Pons (tissue), 1 donor: ENCODE measurements at regions not wholly inside any gene's neighbourhood (a gene's known extent, or its start where the extent isn't known, plus 50 kb on each side); places are given as distances from the start of the nearest gene placed in this dataset.
"Not testable (repeated sequence)": the region's sequence is repeated elsewhere in the genome, so short reads cannot be mapped to it uniquely, and the experiment has no call there.

Experiments used
- DNase-seq: peaks from one replicate; pipeline ENCODE4 v3.0.0-alpha.2; 2016; ENCODE audit warnings: low spot score

DNA sequence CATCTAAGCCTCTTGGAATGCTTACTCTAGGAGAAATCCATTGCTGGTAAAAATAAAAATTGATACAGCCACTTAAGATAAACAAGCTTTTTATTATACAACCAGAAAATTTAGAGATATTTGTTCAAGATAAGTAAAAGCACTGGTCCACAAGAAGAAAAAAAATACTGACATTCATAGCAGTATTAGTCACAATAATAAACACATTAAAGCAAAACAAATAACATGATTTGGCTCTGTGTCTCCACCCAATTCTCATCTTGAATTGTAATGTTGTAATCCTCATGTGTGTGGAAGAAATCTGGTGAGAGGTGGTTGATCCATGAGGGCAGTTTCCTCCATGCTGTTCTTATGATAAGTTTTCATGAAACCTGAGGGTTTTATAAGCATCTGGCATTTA, 1093.5 kb upstream of the ADGRB3 start:
- no peak for DNase-seq

DNA sequence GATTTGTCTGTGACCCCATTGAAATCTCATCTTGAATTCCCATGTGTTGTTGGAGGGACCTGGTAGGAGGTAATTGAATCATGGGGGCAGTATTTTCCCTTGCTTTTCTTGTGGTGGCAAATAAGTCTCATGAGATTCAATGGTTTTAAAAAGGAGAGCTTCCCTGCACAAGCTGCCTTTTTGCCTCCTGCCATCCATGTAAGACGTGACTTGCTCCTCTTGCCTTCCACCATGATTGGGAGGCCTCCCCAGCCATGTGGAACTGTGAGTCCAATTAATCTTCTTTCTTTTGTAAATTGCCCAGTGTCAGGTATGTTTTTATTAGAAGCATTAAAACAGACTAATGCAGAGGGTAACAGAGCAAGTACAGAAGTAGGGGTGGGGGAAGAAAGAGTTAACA, 1097.0 kb upstream of the ADGRB3 start:
- DNase-seq: no peak

DNA sequence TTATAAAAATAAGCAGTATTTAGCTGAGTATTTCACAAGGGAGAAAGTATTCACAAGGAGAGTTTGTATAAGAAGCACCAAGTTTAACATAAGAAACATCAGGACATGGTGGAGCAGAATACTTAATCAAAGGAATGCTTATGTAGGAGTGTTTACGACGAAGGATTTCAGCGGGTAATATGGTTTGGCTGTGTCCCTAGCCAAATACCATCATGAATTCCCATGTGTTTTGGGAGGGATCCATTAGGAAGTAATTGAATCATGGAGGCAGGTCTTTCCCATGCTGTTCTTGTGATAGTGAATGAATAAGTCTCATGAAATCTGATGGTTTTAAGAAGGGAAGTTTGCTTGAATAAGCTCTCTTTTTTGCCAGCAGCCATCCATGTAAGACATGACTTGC, 1099.1 kb upstream of the ADGRB3 start:
- DNase-seq: no peak

DNA sequence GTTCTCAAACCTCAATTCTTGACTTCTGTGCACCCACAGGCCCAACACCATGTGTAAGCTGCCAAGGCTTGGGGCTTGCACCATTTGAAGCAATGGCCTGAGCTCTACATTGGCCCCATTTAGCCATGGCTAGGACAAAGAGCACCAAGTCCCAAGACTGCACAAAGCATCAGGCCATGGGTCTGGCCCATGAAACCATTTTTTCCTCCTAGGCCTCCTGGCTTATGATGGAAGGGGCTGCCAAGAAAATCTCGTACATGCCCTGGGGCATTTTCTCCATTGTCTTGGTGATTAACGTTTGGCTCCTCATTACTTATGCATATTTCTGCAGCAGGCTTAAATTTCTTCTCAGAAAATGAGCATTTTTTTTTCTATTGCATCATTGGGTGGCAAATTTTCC, 1128.7 kb upstream of the ADGRB3 start:
- no peak for DNase-seq

DNA sequence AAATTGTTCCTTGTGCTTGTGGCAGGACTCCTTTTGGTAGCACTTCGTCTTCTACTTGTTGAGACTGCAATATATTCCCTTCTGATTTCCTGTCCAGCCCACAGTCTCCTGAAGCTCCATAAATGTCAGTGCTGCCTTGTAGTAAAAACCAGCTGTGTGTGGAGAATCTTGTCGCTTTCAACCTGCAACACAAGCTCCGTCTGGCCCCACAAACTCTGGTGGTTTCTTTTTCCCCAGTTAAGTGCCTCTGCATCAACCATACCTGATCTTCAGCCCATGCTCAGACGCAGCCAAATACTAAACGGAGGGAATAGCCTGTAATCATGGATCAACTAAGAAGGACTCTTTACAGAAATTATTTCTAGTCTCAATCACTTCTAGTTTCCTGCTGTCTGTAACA, 1133.3 kb upstream of the ADGRB3 start:
- DNase-seq: no peak

DNA sequence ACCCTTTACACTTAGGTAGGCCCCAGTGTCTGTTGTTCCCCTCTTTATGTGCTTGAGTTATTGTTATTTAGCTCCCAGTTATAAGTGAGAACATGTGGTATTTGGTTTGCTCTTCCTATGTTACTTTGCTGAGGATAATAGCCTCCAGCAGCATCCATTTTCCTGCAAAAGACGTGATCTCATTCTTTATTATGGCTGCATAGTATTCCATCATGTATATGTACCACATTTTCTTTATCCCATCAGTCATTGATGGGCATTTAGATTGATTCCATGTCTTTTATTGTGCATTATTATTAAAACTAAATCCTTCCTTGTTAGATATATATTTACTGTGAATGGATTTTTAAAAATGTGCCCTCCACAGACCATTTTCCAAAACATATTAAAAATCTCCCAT, 1137.3 kb upstream of the ADGRB3 start:
- DNase-seq: no peak

DNA sequence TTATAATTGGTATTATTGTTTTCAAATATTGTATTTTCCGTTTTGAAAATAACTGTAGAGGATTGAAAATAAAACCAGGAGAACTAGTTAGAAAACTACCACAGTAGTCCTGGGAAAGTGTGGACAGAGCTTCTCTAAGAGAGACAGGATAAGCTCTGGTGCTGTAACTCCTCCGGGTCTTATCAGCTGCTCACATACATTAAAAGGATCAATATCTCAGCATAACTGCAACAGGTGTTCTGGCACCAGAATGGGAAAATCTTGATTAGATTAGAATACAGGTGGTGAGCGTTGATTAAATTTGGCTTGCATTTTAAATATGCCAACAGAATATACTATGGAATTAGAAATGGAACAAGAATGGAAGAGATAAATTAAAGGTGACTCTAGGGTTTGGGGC, 1138.9 kb upstream of the ADGRB3 start:
- DNase-seq: no peak

DNA sequence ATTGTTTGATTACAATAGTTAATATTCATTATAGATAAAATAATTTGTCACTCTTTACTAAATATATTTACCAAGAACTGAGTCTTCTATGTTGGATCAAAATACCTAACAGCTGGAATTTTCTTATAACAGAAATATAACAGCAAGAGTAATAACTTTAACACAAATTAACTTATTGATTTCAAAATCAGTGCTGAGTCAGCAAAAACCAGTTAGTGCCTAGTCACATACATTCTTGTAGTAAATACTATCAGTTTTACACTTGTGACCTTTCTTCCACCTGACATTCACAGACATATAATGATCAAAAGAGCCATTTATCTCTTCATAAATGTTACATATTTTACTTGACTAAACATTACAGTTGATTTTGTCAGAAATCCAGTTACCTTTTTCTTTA, 1141.4 kb upstream of the ADGRB3 start:
- no peak for DNase-seq

DNA sequence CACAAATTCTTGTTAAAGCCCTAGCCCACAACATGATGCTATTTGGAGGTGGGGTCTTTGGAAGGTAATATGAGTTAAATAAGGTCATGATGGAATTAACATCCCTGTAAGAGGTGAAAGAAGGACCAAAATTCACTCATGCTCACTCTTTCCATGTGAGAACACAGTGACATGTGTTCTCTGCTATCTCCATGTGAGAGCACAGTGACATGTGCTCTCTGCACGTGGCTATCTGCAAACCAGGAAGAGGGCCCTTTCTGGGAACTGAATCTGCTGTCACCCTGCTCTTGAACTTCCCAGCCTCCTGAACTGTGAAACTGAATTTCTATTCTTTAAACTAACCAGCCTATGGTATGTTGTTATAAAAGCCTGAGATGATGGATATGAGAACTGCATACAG, 1159.4 kb upstream of the ADGRB3 start:
- DNase-seq: no peak

DNA sequence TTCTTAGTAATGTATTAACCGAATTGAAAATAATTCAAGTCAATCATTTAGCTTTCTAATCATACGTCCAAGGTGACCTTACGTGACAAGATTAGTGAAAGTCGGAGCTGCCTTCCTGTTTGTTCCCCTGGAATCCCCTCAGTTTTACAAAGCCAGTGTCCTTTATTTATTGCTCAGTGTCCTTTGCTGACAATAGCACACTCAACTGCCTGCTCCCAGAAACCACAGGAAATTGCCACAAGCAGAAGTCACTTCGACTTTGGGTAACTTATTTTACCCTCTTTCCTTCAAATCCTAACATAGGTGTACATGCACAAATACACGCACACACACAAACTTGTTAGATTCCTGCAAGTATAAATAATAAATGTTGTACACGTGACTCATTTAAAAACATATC, 1167.7 kb upstream of the ADGRB3 start:
- no peak for DNase-seq

DNA sequence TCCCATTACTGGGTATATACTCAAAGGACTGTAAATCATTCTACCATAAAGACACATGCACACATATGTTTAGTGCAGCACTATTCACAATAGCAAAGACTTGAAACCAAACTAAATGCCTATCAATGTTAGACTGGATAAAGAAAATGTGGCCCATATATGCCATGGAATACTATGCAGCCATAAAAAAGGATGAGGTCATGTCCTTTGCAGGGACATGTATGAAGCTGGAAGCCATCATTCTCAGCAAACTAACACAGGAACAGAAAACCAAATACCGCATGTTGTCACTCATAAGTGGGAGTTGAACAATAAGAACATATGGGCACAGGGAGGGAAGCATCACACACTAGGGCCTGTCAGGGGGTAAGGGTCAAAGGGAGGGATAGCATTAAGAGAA, 1172.4 kb upstream of the ADGRB3 start:
- DNase-seq: not testable (repeated sequence)

DNA sequence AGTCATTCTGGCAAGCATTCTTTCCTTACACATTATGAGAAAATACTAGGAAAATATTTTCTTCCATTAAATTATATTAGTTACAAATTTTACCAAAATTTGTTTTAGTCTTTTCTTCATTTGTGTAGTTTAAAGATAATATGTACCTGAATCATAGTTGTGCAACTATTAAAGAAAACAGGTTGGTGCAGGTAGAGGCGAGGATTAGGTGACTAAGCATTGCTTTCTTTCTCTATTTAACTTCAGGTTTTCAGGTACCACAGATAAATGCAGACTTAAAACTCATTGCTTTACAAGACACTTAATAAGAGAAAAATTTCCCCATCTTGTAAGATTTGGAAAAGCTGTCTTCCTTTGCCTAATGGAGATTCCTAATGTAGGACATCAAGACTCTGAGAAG, 1175.5 kb upstream of the ADGRB3 start:
- DNase-seq: no peak

DNA sequence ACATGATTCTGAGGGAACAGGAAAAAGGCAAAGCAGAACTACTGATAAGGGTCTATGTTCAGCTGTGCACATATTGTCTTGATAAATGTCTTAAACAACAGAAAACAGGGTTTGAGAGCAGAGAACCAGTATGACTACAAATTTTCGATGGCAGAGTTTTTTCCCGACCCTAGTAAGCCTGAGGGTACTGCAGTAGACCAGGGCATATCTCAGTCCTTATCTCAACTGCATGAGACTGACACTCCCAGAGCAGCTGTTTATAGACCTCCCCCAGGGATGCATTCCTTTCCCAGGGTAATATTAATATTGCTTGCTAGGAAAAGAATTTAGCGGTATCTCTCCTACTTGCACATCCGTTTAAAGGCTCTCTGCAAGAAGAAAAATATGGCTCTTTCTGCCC, 1176.8 kb upstream of the ADGRB3 start:
- DNase-seq: no peak

DNA sequence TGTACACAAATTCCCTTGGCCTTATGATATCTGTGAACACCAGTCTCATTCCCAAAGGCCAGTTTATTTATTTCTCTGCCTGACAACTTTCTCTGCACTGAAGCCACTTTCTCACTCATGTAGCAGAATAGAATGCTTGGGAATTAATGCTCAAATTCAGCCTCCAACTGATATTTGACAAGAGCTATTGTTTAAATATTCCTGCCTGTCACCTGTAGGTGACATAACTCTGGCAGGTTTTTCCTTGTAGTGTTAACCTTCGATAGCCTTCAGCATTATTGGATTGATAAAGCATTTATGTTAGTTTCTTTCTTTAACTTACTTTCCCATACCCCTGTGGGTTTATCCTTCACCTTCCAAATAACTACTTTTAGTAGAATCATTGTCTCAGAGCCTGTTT, 1183.2 kb upstream of the ADGRB3 start:
- no peak for DNase-seq

DNA sequence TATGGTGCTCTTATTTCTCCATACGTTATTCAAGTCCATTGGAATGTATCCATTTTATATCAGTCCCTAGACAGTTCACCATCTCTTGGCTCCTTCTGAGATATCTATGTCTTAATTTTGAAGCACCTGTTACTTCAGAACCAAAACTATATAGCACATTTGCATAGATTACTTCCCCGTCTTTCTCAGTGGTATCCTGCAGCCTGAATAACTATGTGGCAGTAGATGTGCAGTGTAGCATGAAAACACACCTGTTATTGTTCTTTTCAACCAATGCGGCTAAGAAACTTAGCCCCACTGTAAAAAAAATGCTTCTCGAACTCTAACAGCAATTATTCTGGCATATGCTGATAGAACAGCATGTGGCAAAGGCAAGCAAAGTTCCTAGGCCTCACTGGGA, 1184.4 kb upstream of the ADGRB3 start:
- no peak for DNase-seq

DNA sequence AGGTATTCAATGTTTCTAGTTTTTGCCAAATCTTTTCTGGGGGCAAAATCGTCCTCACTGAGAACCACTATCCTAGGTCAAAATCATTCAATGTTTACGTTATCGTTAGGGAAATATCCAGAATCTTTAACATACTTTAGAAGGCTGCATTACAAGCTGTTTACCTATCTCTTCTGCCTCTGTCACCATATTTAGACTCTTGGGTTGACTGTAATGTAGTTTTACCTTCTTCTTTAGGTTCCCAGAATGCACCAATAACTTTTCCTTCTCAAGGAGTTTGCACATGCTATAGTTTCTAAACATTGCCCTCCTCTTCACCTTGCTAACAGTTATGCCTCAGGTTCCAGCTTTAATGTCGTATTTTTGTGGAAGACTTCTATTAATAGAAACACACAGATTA, 1185.5 kb upstream of the ADGRB3 start:
- no peak for DNase-seq

DNA sequence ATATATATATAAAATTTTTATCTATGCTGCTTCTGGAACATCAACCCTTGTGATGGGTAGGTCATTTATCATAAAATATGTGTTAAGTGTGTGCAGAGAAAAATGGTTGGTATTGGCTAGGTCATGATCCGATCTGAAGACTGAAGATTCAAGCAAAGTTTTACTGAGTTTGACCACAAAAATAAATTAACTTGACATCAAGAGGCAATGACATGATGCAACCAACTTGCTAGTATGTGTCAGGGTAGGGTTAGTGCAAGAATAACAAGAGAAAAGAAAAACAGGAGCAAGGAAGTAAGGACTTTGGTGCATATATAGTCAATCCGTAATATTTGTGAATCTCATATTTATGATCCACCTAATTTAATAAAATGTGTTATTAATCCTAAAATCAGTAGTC, 1202.0 kb upstream of the ADGRB3 start:
- no peak for DNase-seq

DNA sequence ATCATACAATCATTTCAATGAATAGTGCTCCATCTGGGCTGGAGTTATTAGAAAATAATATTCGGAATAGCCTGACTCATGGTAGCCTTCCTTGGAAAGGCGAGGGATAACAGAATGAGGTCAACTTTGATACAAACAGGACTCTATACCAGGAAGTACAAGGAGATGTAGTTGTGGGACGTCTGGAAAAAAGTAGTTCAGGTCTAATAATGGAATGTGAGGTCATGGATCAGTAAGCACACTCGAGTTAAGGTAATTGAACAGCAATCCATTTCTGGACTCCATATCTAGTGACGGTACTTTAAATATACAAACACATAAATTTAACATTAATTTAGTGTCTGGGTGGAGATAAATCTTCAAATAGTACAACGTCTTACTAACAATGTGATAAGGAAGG, 1204.0 kb upstream of the ADGRB3 start:
- DNase-seq: no peak

DNA sequence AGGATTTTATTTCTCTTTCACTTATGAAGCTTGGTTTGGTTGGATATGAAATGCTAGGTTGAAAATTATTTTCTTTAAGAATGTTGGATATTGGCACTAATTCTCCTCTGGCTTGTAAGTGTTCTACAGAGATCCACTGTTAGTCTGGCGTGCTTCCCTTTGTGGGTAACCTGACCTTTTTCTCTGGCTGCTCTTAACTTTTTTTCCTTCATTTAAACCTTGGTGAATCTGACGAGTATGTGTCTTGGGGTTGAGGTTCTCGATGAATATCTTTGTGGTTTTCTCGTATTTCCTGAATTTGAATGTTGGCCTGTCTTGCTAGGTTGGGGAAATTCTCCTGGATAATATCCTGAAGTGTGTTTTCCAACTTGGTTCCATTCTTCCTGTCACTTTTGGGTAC, 1208.4 kb upstream of the ADGRB3 start:
- not testable (repeated sequence) for DNase-seq

DNA sequence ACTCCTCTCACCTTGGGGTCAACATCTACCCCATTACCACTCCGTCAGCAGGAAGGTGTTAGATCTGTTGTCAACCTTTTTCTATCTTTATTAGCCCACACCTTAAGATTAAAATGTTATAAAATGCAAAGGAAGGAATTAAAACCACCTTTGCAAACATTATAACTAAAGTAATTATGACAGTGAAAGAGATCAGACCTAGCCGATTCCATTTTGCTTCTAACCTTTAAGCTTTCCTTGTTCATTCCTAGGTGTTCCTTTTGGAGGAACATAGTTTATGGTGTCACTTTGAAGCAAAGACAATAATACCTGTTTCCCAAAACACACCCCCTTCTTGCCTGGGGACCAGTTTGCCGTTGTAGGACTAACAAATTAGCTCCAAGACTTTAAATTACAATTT, 1223.0 kb upstream of the ADGRB3 start:
- DNase-seq: no peak

DNA sequence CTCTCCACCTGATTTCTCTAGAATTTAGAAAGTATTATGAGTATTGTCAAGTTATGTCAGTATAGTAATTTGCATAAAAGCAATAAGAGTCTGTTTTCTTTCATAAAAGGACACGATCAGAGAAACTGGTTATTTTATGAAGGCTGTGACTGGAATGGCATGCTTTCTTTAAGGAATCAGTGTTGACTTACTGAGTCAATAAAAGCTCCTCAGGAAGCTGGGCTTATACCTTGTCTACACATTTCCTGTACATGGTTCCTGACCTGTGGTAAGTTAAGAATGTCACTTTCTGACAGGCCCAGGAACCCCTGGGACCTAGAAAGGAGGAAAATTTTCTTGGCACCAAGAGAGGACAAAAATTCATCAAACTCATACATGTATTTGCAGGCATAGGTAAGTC, 1224.0 kb upstream of the ADGRB3 start:
- no peak for DNase-seq

DNA sequence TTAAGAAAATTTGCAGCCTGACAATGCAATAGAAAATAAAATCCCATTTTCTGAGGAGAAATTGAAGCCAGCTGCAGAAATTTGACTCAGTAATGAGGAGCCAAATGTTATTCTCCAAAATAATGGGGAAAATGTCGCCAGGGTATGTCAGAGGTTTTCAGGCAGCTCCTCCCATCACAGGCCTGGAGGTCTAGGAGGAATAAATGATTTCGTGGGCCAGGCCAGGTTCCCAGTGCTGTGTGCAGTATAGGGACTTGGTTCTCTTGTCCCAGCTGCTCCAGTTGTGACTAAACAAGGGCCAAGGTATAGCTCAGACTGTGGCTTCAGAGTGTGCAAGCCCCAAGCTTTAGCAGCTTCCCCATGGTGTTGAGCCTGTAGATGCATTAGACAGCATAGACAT, 1240.8 kb upstream of the ADGRB3 start:
- DNase-seq: no peak

DNA sequence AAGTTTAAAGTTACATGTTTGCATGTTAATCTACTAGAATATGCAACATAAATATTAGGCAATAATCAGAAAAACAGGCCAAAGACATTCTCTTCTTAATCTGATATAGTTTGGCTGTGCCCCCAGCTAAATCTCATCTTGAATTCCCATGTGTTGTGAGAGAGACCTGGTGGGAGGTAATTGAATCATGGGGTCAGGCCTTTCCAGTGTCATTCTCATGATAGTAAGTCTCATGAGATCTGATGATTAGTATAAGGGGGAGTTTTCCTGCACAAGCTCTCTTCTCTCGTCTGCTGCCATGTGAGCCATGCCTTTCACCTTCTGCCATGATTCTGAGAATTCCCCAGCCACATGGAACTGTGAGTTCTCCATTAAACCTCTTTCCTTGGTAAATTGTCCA, 1241.7 kb upstream of the ADGRB3 start:
- DNase-seq: no peak

DNA sequence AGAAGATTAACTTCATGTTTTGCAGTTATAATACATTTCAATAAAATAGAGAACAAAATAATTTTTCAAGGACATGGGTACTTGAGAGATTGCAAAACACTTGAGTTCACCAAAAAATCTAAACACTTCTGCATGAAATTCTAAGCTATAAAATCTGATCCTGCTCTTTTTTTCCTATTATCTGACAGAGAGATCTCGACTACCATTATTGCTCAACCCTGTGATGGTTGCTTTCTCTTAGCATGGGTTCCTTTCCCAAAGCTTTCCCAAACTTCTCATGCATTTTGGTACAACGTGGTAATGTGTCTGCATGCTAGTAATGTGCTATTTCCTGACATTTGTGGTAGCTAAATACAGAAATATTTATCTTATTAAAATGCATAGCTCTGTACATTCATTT, 1243.1 kb upstream of the ADGRB3 start:
- DNase-seq: no peak

DNA sequence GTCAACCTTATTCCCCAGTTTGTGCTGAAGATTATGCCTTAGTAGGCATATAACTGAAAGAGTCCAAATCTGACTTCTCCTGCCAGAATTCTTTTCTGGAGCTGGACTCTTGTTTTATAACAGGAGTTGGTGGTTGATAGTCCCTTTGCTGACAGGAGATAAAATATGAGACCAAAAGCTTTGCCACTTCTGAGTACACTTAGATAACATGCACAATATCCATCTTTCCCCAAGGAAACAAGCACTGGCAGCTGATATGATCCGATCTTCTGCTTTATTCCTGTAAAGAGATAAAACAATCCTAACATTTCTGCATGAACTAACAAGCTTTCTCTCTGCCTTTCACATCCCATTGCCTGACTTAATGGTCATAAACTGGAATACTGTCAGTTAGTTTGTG, 1265.4 kb upstream of the ADGRB3 start:
- no peak for DNase-seq
